ENCODE measurements at regions not wholly inside any gene's neighbourhood (a gene's known extent, or its start where the extent isn't known, plus 50 kb on each side); places are given as distances from the start of the nearest gene placed in this dataset.

DNA sequence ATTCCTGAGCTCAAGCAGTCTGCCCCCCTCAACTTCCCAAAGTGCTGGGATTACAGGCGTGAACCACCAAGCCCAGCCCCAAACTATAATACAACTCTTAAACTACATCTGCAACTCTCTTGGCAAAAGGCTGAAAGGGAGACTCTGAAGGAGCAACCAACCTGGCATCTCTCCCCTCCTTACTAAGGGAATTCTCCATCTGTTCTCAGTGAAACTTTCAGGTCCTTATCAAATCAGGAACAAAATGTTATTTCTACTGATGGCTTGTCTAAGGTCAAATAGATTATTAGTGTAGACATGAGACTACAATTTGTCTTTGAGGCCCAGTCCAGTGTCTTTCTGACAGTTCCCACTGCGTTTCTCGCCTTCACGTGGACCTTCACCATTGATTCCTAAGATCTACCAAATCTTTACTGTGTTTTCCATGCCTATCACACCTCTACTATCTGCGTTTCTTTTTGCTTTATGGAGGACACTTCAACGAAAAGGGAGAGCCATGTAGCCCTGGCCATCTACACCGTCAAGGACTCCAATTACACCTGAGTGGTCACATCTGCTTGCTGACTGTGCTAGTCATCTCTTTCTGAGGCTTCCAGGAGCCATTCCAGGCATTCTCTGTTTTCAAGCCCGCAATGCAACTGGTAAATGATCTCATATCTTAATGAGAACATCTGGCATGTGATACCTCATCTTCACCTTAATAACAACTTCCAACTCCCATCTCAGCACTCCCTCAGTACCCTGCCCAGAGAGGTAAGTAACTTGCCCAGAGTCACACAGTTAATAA is 405.7 kb upstream of the CITED2 start:
- no peak for DNase-seq

- DNase-seq = no peak
Measured at GRCh38 chr6:139778688-139779087, 404.2 kb upstream of the CITED2 start.

DNA sequence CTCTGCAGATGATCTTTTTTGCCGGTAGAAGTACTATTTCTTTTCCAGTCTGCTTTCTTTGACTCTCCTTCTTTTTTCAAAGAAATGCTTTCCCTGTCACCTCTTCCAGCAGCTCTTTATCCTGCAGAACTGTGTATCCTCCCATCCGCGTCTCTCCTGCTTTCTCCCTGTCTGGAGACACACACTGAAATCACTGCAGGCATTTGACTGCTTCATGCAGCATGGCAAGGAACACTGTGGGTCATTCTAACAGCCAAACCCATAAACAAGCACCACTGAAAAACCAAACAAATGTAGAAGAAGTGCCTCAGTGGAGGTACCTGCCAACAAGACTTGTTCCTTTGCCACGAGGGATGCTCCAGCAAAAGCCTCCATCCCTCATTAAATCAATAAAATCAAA is 403.7 kb upstream of the CITED2 start:
- DNase-seq = no peak

GRCh38 chr6:139777202-139777970 is 402.9 kb upstream of the CITED2 start:
- no peak for DNase-seq

DNA sequence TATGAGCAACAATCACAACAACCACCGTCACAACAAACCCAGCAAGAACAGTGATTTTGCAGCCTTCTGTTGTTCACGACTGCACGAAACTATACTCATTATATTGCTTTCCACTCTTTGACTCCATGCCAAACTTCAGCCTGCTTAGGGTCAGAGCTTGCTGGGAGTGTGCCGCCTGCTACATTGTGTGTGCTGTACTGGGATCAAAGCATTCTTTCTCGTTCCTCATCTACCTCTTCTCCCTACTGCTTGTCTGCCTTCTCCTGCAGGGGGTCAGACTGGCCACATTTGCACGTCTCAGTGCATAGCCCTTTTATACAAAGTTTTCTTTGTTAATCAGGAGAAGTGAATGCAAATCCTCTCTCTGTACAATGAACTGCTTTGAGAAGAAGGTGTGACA is 401.6 kb upstream of the CITED2 start:
- no peak for DNase-seq

GRCh38 chr6:139768196-139768595 is 393.7 kb upstream of the CITED2 start:
- DNase-seq = no peak

GRCh38 chr6:139766796-139767195 is 392.3 kb upstream of the CITED2 start:
- DNase-seq = no peak

- DNase-seq = no peak
Measured at GRCh38 chr6:139765825-139766285, 391.4 kb upstream of the CITED2 start.

DNA sequence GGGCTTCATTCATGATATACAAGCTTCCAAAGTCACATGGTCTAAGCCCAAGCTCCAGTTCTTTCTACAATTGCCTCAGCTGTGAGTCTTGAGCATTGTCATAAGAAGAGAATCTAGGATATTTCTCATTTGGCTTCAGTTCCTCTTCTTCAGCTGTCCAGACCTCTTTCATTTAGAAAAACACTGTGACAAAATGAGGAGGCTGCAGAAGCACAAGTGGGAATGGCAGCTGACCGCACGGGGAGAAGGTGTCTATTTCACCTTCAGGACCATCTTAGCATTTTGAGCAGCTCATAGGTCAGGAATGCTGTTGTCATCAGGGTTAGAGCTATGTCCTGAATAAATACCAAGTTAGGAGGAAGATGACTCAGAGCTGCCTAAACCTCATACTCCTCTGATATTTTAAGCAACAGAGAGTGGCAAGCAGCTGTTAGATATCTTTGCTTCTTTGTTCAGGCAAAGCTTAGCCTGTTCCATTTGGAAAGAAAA is 390.1 kb upstream of the CITED2 start:
- peak; percentile 42 for DNase-seq

GRCh38 chr6:139763468-139764210 is 389.2 kb upstream of the CITED2 start:
- no peak for DNase-seq

GRCh38 chr6:139762587-139763031 is 388.2 kb upstream of the CITED2 start:
- no peak for DNase-seq

- DNase-seq = no peak
Measured at GRCh38 chr6:139760128-139760527, 385.7 kb upstream of the CITED2 start.

DNA sequence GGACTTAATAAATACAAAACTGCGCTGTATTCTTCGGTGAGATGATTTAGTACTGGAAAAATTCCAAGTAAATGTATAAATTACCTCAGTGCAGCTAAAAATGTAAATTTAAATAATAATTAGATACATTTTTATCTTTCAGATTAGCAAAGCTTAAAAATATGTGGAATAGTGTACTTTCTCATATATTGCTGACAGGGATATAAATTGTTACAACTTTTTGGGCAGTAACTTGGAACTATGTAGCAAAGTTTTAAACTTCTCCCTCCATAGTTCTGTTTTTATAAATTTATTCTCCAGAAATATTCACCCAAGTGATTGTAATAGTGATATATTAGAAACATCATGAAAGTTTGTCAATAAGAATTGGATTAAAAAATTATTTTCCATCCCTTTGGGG is 384.6 kb upstream of the CITED2 start:
- DNase-seq = no peak

- no peak for DNase-seq
Measured at GRCh38 chr6:139758209-139758611, 383.8 kb upstream of the CITED2 start.

DNA sequence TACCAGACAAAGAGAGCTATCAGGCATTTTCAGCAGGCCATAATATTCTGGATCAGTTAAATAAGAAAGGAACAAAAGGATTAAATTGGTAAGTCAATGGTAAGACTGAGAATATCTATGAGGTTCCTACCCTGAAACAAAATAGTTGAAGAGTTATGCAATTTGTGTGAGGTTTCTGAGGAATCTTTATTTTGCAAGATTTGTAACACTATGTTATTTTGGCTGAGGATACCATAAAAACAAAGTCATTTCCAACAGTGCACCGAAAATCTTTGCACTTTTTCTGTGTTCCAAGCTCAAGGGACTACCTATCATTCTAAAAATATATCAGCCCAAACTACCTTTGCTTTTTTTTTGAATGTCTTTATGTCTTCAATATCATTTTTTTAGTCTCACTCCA is 383.3 kb upstream of the CITED2 start:
- no peak for DNase-seq

- DNase-seq = no peak
Measured at GRCh38 chr6:139756381-139756780, 381.9 kb upstream of the CITED2 start.

GRCh38 chr6:139754898-139755775 is 380.7 kb upstream of the CITED2 start:
- no peak for DNase-seq

- no peak for DNase-seq
Measured at GRCh38 chr6:139753198-139753861, 378.9 kb upstream of the CITED2 start.

- no peak for DNase-seq
Measured at GRCh38 chr6:139752086-139752485, 377.6 kb upstream of the CITED2 start.

DNA sequence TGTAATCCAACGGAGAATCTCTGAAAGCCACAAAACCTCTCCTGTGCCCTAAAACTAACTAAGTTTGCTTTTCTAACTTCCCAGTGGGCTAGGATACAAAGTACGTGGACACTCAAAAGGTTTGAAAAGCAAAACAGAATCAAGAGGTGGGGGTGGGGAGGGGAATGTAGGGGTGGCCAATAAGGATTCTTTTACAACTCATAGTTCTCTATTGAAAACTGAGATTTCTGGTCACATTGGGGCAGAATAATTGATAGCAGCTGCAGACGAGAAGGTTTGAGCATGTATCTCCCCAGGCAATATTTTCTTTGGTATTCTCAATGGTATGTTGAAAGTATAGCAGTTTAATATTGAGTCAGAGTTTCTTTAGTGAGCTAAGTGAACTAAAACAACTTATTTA is 376.7 kb upstream of the CITED2 start:
- DNase-seq = no peak

DNA sequence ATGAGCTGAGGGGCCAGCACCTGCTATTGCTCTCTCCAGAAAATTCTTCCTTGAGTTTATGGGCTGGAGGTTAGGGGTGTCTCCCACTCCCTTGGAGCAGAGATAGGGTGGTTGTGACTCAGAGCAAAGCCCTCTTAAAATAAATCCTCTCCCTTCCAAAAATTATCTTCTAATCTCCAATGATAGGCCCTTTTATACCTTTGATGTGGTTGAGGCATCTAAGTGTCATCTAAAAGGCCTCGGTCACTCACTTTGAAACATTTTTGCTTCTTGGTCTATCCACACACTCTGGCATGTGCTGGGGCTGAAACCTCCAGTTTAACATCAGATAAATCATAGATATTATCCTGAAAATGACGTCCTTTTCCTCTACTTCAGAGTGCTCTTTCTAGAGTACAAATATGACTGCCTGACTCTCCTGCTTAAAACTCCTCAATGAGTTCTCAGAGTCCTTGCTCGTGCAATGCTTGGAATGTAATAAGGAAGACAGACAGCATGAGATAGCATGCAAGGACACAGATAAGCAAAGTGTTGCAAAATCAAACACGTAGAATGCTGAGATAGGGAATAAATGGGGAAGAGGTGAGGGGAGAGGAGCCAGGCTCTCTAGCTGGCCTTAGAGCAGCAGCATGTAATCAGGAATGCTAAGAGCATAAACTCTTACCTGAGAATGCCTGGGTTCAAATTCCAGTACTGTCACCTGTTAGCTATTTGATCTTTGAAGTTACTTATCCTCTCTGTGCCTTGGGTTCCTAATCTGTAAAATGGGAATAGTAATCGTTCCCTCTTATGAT is 374.1 kb upstream of the CITED2 start:
- DNase-seq = no peak
